HL-60 (cell line): ENCODE measurements at regions not wholly inside any gene's neighbourhood (a gene's known extent, or its start where the extent isn't known, plus 50 kb on each side); places are given as distances from the start of the nearest gene placed in this dataset.

Source experiments
- DNase-seq, 2 experiments: peaks; one replicate each; pipeline ENCODE4 v3.0.0-alpha.2; 2010 to 2020; ENCODE audit warnings: low read depth in 1 of 2, low spot score in 1 of 2
- H3K27ac ChIP-seq: fragments of 250-450 bp; sonication (Bioruptor Pico); replicated peaks from 2 replicates; pipeline ENCODE4 v1.5.1; 2020; ENCODE audit warnings: mild to moderate bottlenecking, moderate library complexity
- H3K27me3 ChIP-seq: fragments of 250-450 bp; sonication (Bioruptor Pico); 2 replicates; pipeline ENCODE4 v1.5.1; 2021; ENCODE audit warnings: mild to moderate bottlenecking, moderate library complexity; ENCODE audit not compliant: insufficient read depth, poor library complexity, severe bottlenecking
- H3K4me3 ChIP-seq: replicated peaks from 2 replicates; pipeline ENCODE4 v1.5.1; 2011; ENCODE audit warnings: mild to moderate bottlenecking, control low read depth, low read length; ENCODE audit not compliant: insufficient read depth
- GABPA ChIP-seq: IDR thresholded peaks from 2 replicates; pipeline ENCODE4 v1.6.1; 2012; ENCODE audit warnings: low read depth
- POLR2AphosphoS5 ChIP-seq: IDR thresholded peaks from 2 replicates; pipeline ENCODE4 v1.6.1; 2012; ENCODE audit warnings: low read depth
- SPI1 ChIP-seq: IDR thresholded peaks from 2 replicates; pipeline ENCODE4 v1.6.1; 2012; ENCODE audit warnings: low read depth, mild to moderate bottlenecking, borderline replicate concordance
- TF ChIP-seq, protein P1 (sequence below): IDR thresholded peaks from 2 replicates; pipeline ENCODE4 v1.6.1; 2012; ENCODE audit warnings: low read depth; ENCODE audit not compliant: insufficient replicate concordance
- TF ChIP-seq, protein P2 (sequence below): IDR thresholded peaks from one replicate; pipeline ENCODE4 v1.5.1; 2011; ENCODE audit warnings: low read length, control low read depth, inconsistent platforms; ENCODE audit not compliant: insufficient read depth

DNA sequence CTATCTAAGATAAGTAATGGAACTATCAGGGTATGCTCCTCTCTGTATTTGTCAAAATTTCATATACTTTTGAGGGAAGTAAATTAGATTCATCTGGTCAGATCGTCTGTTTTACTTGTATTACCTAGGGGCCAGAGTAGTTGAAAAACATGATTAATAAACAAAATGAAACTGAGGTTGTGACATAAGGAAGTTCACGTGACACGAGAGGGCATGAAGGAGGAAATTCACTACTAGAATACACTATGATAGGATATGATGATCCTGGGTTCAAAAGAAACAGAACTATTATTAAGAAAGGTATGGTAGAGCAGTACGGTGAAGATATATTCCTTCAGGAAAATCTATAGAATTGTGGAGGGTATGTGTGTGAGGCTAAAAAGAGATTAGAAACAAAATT, 58.4 kb upstream of the SPAG16 start:
- Histone ChIP-seq H3K27ac (no peak overlapping the region), H3K4me3 (no peak overlapping the region)
- no peak for TF ChIP-seq GABPA
- TF ChIP-seq, protein P1, sequence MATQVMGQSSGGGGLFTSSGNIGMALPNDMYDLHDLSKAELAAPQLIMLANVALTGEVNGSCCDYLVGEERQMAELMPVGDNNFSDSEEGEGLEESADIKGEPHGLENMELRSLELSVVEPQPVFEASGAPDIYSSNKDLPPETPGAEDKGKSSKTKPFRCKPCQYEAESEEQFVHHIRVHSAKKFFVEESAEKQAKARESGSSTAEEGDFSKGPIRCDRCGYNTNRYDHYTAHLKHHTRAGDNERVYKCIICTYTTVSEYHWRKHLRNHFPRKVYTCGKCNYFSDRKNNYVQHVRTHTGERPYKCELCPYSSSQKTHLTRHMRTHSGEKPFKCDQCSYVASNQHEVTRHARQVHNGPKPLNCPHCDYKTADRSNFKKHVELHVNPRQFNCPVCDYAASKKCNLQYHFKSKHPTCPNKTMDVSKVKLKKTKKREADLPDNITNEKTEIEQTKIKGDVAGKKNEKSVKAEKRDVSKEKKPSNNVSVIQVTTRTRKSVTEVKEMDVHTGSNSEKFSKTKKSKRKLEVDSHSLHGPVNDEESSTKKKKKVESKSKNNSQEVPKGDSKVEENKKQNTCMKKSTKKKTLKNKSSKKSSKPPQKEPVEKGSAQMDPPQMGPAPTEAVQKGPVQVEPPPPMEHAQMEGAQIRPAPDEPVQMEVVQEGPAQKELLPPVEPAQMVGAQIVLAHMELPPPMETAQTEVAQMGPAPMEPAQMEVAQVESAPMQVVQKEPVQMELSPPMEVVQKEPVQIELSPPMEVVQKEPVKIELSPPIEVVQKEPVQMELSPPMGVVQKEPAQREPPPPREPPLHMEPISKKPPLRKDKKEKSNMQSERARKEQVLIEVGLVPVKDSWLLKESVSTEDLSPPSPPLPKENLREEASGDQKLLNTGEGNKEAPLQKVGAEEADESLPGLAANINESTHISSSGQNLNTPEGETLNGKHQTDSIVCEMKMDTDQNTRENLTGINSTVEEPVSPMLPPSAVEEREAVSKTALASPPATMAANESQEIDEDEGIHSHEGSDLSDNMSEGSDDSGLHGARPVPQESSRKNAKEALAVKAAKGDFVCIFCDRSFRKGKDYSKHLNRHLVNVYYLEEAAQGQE = no peak

DNA sequence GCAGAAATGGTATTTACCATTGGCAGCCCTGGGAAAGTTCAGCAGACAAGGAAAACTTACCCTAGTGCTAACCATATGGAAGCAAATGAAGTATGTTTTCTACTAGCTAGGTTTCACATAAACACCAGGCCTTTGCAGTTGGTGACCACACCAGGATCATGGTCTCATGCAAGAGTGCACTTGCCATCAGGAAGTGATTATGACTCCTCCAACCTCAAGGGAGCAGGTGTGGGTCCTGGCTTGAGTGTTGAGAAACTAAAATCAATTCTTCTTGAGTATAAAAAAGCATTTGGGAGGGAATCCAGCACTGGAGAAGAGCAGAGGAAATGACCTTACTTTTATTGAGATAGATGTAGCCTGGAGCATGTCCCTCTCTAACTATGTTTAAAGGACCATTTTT, 56.8 kb upstream of the SPAG16 start:
- Histone ChIP-seq H3K27ac (no peak overlapping the region), H3K4me3 (no peak overlapping the region), H3K27me3 (no peaks in the 10 kb centered on the region)
- TF ChIP-seq, protein P2, sequence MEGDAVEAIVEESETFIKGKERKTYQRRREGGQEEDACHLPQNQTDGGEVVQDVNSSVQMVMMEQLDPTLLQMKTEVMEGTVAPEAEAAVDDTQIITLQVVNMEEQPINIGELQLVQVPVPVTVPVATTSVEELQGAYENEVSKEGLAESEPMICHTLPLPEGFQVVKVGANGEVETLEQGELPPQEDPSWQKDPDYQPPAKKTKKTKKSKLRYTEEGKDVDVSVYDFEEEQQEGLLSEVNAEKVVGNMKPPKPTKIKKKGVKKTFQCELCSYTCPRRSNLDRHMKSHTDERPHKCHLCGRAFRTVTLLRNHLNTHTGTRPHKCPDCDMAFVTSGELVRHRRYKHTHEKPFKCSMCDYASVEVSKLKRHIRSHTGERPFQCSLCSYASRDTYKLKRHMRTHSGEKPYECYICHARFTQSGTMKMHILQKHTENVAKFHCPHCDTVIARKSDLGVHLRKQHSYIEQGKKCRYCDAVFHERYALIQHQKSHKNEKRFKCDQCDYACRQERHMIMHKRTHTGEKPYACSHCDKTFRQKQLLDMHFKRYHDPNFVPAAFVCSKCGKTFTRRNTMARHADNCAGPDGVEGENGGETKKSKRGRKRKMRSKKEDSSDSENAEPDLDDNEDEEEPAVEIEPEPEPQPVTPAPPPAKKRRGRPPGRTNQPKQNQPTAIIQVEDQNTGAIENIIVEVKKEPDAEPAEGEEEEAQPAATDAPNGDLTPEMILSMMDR = no peak
- TF ChIP-seq POLR2AphosphoS5 (0 out of 2 replicates have a peak, but pooled peaks have one; percentile 26), GABPA (no peak), SPI1 (no peak)
- TF ChIP-seq, protein P1 = no peak
- DNase-seq = peak in 1 of 2 experiments; percentile 16

More for the DNA sequence above, 58.4 kb upstream of the SPAG16 start:
- no peak for DNase-seq
- H3K27me3 ChIP-seq = no peaks in the 10 kb centered on the region

DNA sequence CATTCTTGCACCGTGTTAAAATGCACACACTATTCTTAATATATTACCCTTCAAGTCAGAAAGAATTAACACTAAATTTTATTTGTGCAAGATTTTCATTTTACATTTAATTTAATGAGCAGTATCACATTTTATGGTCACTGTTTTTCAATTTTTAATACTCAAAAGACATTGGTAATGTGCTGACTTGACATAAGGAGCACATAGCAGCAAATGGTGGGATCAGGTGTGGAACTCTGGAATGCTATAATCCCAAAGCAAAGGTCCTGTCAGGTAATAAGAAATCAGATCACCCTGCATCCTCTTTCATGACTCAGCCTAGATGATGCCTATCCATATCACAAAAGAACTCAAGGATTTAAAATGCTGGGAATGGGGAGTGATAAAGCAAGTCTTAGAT, 55.6 kb upstream of the SPAG16 start:
- no peaks in the 10 kb centered on the region for H3K27me3 ChIP-seq
- TF ChIP-seq POLR2AphosphoS5 (no peak), GABPA (no peak), SPI1 (no peak)
- TF ChIP-seq, protein P2 = no peak
- no peak overlapping the region for H3K4me3 ChIP-seq
- no peak overlapping the region for H3K27ac ChIP-seq
- DNase-seq = no peak

DNA sequence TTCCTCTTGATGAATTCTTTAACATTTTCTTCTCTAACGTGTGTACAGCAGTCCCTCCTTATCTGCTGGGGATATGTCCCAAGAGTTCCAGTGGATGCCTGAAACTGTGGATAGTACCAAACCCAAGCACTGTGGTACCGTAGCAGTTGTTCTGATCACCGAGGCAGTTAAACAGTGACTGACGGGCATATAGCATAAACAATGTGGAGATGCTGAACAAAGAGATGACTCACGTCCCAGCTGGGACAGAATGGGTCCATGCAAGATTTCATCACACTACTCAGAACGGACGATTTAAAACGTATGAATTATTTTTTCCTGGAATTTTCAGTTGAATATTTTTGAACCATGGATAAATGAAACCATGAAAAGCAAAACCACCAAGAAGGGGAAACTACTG, 54.5 kb upstream of the SPAG16 start:
- no peak overlapping the region for H3K4me3 ChIP-seq
- TF ChIP-seq POLR2AphosphoS5 (no peak), GABPA (no peak), SPI1 (no peak)
- TF ChIP-seq, protein P2 = no peak
- TF ChIP-seq, protein P1 = no peak
- H3K27ac ChIP-seq = no peak overlapping the region
- no peak for DNase-seq
- H3K27me3 ChIP-seq = no peaks in the 10 kb centered on the region
